Keratinocyte (primary cell): ENCODE measurements at regions not wholly inside any gene's neighbourhood (a gene's known extent, or its start where the extent isn't known, plus 50 kb on each side); places are given as distances from the start of the nearest gene placed in this dataset.

Experiments used
- EZH2 ChIP-seq: IDR thresholded peaks from one replicate; pipeline ENCODE4 v1.6.1; 2012; ENCODE audit warnings: inconsistent platforms, mild to moderate bottlenecking, low read length, moderate library complexity
- TF ChIP-seq, protein P1 (sequence below), 3 experiments: IDR thresholded peaks in 1 of 3; conservative IDR thresholded peaks in 1 of 3; optimal IDR thresholded peaks in 1 of 3; 2 replicates in 2 of 3; 3 replicates in 1 of 3; pipeline versions ENCODE3 to v1.5.1; 2011; ENCODE audit warnings: low read length in 3 of 3, mild to moderate bottlenecking in 3 of 3, moderate library complexity in 2 of 3, control low read depth in 1 of 3, inconsistent platforms in 1 of 3; ENCODE audit not compliant: insufficient read depth in 2 of 3; ENCODE audit errors: extremely low read depth in 1 of 3

DNA sequence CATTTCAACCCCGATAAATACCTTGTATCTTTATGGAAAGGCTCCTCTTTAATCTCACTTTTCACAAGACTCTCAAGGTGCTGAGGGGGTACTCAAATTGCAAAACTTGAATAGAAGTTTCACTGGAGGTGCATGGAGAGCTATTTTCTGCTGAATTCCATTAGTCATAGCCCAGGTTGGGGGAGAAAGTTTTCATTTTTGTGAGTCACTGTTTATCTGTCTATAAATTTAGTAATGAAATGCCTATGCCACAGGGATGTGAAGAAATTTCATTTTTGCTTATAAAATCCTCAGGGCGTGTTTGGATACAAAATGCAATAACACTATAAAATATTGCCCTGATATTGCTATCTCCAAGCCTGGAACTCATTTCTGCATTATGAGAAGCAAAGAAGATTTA is 346.3 kb downstream of the LRATD1 start:
- TF ChIP-seq, protein P1, sequence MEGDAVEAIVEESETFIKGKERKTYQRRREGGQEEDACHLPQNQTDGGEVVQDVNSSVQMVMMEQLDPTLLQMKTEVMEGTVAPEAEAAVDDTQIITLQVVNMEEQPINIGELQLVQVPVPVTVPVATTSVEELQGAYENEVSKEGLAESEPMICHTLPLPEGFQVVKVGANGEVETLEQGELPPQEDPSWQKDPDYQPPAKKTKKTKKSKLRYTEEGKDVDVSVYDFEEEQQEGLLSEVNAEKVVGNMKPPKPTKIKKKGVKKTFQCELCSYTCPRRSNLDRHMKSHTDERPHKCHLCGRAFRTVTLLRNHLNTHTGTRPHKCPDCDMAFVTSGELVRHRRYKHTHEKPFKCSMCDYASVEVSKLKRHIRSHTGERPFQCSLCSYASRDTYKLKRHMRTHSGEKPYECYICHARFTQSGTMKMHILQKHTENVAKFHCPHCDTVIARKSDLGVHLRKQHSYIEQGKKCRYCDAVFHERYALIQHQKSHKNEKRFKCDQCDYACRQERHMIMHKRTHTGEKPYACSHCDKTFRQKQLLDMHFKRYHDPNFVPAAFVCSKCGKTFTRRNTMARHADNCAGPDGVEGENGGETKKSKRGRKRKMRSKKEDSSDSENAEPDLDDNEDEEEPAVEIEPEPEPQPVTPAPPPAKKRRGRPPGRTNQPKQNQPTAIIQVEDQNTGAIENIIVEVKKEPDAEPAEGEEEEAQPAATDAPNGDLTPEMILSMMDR (optimal IDR thresholded peaks at IDR 0.05 in 1 of 3, IDR thresholded peaks at IDR 0.05 in 1 of 3, conservative IDR thresholded peaks at IDR 0.05 in 1 of 3; ENCODE audit: extremely low read depth in 1 of 3, insufficient read depth in 2 of 3, low read length in 3 of 3), result no peak
- TF ChIP-seq EZH2, result no peak
